ENCODE measurements at regions not wholly inside any gene's neighbourhood (a gene's known extent, or its start where the extent isn't known, plus 50 kb on each side); places are given as distances from the start of the nearest gene placed in this dataset.

GRCh38 chr2:82596581-82596980 lies 1862.5 kb downstream of the SUCLG1 start:
- no peaks in the 10 kb centered on the region for H4K20me1 ChIP-seq (ENCODE audit: control insufficient read depth, extremely low read depth, insufficient read depth, low read length)
- H3K4me2 ChIP-seq (ENCODE audit: control insufficient read depth, extremely low read depth, insufficient read depth, low read depth, low read length): no peak overlapping the region
- H3K27ac ChIP-seq (ENCODE audit: control insufficient read depth, insufficient read depth, low read length): no peak overlapping the region
- dilution Hi-C loops (cut with MboI; ENCODE audit: extremely low pct_ligation_motif_present, low sequenced_read_pairs): no loop called here
- H3K4me1 ChIP-seq (ENCODE audit: control insufficient read depth, extremely low read depth, insufficient read depth, low read length): no peaks in the 10 kb centered on the region
- peaks cover 1% of the 10 kb centered on the region for H3K9me3 ChIP-seq (ENCODE audit: control insufficient read depth, low read depth, low read length)
- FAIRE-seq (no peak), DNase-seq (ENCODE audit: low read depth, low spot score) (no peak)
- no peaks in the 10 kb centered on the region for H3K36me3 ChIP-seq (ENCODE audit: control insufficient read depth in 2 of 2, extremely low read depth in 1 of 2, insufficient read depth in 2 of 2, low read length in 2 of 2)
- H3K79me2 ChIP-seq (ENCODE audit: control insufficient read depth, insufficient read depth, low read length): no peaks in the 10 kb centered on the region
- TF ChIP-seq CTCF (optimal IDR thresholded peaks at IDR 0.05 in 1 of 3, IDR thresholded peaks at IDR 0.05 in 1 of 3, conservative IDR thresholded peaks at IDR 0.05 in 1 of 3; ENCODE audit: extremely low read depth in 1 of 3, insufficient read depth in 2 of 3, low read length in 3 of 3) (no peak), EZH2 (IDR thresholded peaks at IDR 0.05; ENCODE audit: low read length) (no peak)
- H3K27me3 ChIP-seq (ENCODE audit: control insufficient read depth, extremely low read depth, insufficient read depth, low read length): no peaks in the 10 kb centered on the region
- H3K4me3 ChIP-seq (ENCODE audit: control insufficient read depth in 2 of 3, extremely low read depth in 1 of 3, insufficient read depth in 2 of 3, low read depth in 1 of 3, low read length in 3 of 3): no peak overlapping the region
- no peak overlapping the region for H2AFZ ChIP-seq (ENCODE audit: control insufficient read depth, low read length)
- H3K9ac ChIP-seq (ENCODE audit: control insufficient read depth, extremely low read depth, insufficient read depth, low read length): no peak overlapping the region
- no peaks in the 10 kb centered on the region for H3K9me1 ChIP-seq (ENCODE audit: control insufficient read depth, extremely low read depth, insufficient read depth, low read length)

GRCh38 chr2:82591718-82592117 lies 1867.4 kb downstream of the SUCLG1 start:
- Histone ChIP-seq H3K9me3 (ENCODE audit: control insufficient read depth, low read depth, low read length) (peaks cover 4% of the 10 kb centered on the region), H3K27me3 (ENCODE audit: control insufficient read depth, extremely low read depth, insufficient read depth, low read length) (no peaks in the 10 kb centered on the region), H3K4me3 (ENCODE audit: control insufficient read depth in 2 of 3, extremely low read depth in 1 of 3, insufficient read depth in 2 of 3, low read depth in 1 of 3, low read length in 3 of 3) (no peak overlapping the region), H3K27ac (ENCODE audit: control insufficient read depth, insufficient read depth, low read length) (no peak overlapping the region), H3K9me1 (ENCODE audit: control insufficient read depth, extremely low read depth, insufficient read depth, low read length) (no peaks in the 10 kb centered on the region), H4K20me1 (ENCODE audit: control insufficient read depth, extremely low read depth, insufficient read depth, low read length) (no peaks in the 10 kb centered on the region), H2AFZ (ENCODE audit: control insufficient read depth, low read length) (no peak overlapping the region), H3K9ac (ENCODE audit: control insufficient read depth, extremely low read depth, insufficient read depth, low read length) (no peak overlapping the region), H3K4me2 (ENCODE audit: control insufficient read depth, extremely low read depth, insufficient read depth, low read depth, low read length) (no peak overlapping the region), H3K36me3 (ENCODE audit: control insufficient read depth in 2 of 2, extremely low read depth in 1 of 2, insufficient read depth in 2 of 2, low read length in 2 of 2) (no peaks in the 10 kb centered on the region), H3K4me1 (ENCODE audit: control insufficient read depth, extremely low read depth, insufficient read depth, low read length) (no peaks in the 10 kb centered on the region), H3K79me2 (ENCODE audit: control insufficient read depth, insufficient read depth, low read length) (no peaks in the 10 kb centered on the region)
- TF ChIP-seq CTCF (optimal IDR thresholded peaks at IDR 0.05 in 1 of 3, IDR thresholded peaks at IDR 0.05 in 1 of 3, conservative IDR thresholded peaks at IDR 0.05 in 1 of 3; ENCODE audit: extremely low read depth in 1 of 3, insufficient read depth in 2 of 3, low read length in 3 of 3): no peak
- TF ChIP-seq EZH2 (IDR thresholded peaks at IDR 0.05; ENCODE audit: low read length): no peak
- FAIRE-seq (no peak), DNase-seq (ENCODE audit: low read depth, low spot score) (no peak)
- dilution Hi-C loops (cut with MboI; ENCODE audit: extremely low pct_ligation_motif_present, low sequenced_read_pairs): no loop called here
